HFFc6 (cell line): ENCODE measurements at regions not wholly inside any gene's neighbourhood (a gene's known extent, or its start where the extent isn't known, plus 50 kb on each side); places are given as distances from the start of the nearest gene placed in this dataset.

ENCODE experiments used
- DNase-seq: peaks from one replicate; pipeline ENCODE4 v3.0.0-alpha.2; 2018
- H3K27ac Mint-ChIP-seq: 2 replicates; pipeline ENCODE4 v1.8.0; 2020; ENCODE audit warnings: mild to moderate bottlenecking, mixed read lengths
- H3K27me3 Mint-ChIP-seq: 2 replicates; pipeline ENCODE4 v1.8.0; 2021; ENCODE audit warnings: mild to moderate bottlenecking, moderate library complexity, mixed read lengths; ENCODE audit not compliant: insufficient read depth
- H3K36me3 Mint-ChIP-seq: 2 replicates; pipeline ENCODE4 v1.8.0; 2021; ENCODE audit warnings: low read depth, mixed read lengths
- H3K4me1 Mint-ChIP-seq: 2 replicates; pipeline ENCODE4 v1.8.0; 2020; ENCODE audit warnings: low read depth, mixed read lengths
- H3K4me3 Mint-ChIP-seq: 2 replicates; pipeline ENCODE4 v1.8.0; 2020; ENCODE audit warnings: mild to moderate bottlenecking, moderate library complexity, mixed read lengths
- H3K9me3 Mint-ChIP-seq: 2 replicates; pipeline ENCODE4 v1.8.0; 2020; ENCODE audit warnings: mild to moderate bottlenecking, mixed read lengths
- TF ChIP-seq, protein P1 (sequence below): fragments of 200-600 bp; sonication (generic); IDR thresholded peaks from 2 replicates; pipeline ENCODE4 v1.5.0; 2021; ENCODE audit warnings: antibody characterized with exemption, mild to moderate bottlenecking

DNA sequence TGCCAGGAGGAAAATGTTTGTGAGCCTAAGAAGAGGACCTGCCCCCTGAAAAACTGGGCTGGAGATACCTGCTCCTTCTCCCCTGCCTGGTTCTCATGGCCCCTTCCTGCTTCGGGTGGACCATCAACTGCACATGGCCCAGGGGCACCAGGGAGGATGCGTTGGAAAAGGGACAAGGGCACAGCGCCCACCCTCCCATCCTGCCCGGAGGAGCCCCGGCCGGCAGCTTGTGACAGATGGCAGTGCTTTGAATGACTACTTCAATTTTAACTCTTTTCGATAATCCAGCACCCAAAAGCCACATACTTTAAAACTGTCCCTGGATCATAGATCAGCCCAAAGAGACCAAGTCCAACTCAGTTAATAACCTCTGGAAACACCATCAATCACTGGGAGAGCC lies 135.8 kb upstream of the NECTIN1 start:
- no peaks in the 10 kb centered on the region for H3K36me3 Mint-ChIP-seq
- DNase-seq, result no peak
- H3K4me1 Mint-ChIP-seq, result no peaks in the 10 kb centered on the region
- peaks cover 50% of the 10 kb centered on the region for H3K27me3 Mint-ChIP-seq
- TF ChIP-seq, protein P1, sequence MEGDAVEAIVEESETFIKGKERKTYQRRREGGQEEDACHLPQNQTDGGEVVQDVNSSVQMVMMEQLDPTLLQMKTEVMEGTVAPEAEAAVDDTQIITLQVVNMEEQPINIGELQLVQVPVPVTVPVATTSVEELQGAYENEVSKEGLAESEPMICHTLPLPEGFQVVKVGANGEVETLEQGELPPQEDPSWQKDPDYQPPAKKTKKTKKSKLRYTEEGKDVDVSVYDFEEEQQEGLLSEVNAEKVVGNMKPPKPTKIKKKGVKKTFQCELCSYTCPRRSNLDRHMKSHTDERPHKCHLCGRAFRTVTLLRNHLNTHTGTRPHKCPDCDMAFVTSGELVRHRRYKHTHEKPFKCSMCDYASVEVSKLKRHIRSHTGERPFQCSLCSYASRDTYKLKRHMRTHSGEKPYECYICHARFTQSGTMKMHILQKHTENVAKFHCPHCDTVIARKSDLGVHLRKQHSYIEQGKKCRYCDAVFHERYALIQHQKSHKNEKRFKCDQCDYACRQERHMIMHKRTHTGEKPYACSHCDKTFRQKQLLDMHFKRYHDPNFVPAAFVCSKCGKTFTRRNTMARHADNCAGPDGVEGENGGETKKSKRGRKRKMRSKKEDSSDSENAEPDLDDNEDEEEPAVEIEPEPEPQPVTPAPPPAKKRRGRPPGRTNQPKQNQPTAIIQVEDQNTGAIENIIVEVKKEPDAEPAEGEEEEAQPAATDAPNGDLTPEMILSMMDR, result no peak
- H3K4me3 Mint-ChIP-seq, result no peak overlapping the region
- H3K9me3 Mint-ChIP-seq, result no peaks in the 10 kb centered on the region; the same call in 1 of the 2 replicates
- no peak overlapping the region for H3K27ac Mint-ChIP-seq

DNA sequence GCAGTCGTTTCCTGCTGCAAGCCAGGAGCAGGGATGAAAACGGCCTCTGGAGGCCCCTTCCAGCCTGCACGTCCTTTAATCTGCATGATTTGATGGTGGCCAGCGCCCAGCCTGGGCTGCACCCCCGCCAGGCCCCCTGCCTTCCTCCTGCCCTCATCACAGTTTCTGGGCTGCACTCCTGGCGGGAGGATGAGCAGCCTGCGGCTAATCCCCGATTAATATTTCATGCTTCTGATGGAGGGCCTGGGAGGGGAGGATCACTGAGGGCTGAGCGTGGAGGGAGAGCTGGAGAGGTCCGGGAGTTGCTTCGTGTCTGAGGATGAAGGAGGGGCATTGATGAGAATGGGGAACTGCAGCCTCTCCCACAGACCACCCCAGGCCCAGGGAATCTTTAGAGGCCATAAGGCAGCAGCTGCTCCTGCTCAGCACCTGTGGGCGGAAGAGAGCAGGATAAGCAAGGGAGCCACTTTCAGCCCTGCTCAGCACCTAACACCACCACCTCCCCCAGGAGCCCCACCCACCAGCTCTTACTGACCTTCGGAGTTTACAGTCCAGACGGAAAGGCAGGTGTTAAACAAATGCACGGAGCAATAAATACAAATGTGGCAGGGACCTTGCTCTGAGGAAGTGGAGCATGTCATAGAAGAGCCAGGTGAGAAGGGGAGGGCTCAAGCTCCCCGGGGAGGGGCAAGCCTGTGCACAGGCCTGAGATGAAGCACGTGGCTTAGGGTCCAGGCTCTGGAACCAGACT lies 135.0 kb upstream of the NECTIN1 start:
- Mint-ChIP-seq H3K9me3 (no peaks in the 10 kb centered on the region; the same call in 1 of the 2 replicates), H3K27ac (no peak overlapping the region), H3K4me3 (no peak overlapping the region), H3K4me1 (no peaks in the 10 kb centered on the region), H3K27me3 (peaks cover 52% of the 10 kb centered on the region), H3K36me3 (no peaks in the 10 kb centered on the region)
- TF ChIP-seq, protein P1, result no peak
- no peak for DNase-seq

DNA sequence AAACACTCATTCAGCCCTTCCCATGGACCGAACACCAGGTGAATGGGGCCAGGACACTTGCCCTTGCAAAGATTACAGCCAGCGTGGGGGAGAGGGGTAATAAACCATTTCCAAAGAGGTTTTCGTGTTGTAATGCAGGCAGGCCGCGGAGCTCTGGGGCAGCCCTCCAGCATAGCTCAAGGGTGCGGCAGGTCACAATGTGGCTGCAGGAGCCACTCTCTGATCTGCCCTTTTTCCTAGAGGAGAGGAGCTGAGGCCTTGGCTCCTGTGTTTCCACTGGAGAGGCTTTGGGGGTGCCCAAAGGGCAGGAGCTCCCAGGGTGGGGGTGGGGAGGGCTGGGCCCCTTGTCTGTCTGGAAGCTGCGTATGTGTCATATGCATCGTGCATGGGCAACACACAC lies 134.2 kb upstream of the NECTIN1 start:
- Mint-ChIP-seq H3K27me3 (peaks cover 55% of the 10 kb centered on the region), H3K4me3 (no peak overlapping the region), H3K9me3 (no peaks in the 10 kb centered on the region; the same call in 1 of the 2 replicates), H3K36me3 (no peaks in the 10 kb centered on the region), H3K4me1 (no peaks in the 10 kb centered on the region), H3K27ac (no peak overlapping the region)
- TF ChIP-seq, protein P1, result no peak
- DNase-seq, result no peak

DNA sequence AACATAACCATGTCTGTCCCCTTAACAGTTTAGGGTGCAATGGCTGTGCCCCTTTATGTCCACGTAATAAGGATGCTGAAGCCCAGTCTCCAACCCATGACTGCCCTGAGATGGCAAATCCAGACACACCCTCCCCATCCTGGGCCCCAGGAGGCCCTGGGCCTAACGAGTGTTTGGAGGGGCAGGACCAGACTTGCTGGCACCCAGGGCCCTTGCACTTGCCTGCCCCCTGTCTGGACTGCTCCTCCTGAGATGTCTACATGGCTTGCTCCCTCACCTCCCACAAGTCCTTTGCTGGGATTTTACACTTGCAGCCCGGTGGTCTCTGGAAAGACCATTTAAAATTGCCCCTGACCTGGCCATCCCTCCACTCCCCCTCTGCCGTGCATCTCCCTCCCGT lies 132.2 kb upstream of the NECTIN1 start:
- no peak for DNase-seq
- H3K9me3 Mint-ChIP-seq, result no peaks in the 10 kb centered on the region; the same call in 1 of the 2 replicates
- H3K27me3 Mint-ChIP-seq, result peaks cover 62% of the 10 kb centered on the region
- H3K4me3 Mint-ChIP-seq, result no peak overlapping the region
- no peaks in the 10 kb centered on the region for H3K36me3 Mint-ChIP-seq
- no peaks in the 10 kb centered on the region for H3K4me1 Mint-ChIP-seq
- TF ChIP-seq, protein P1, result no peak
- no peak overlapping the region for H3K27ac Mint-ChIP-seq

DNA sequence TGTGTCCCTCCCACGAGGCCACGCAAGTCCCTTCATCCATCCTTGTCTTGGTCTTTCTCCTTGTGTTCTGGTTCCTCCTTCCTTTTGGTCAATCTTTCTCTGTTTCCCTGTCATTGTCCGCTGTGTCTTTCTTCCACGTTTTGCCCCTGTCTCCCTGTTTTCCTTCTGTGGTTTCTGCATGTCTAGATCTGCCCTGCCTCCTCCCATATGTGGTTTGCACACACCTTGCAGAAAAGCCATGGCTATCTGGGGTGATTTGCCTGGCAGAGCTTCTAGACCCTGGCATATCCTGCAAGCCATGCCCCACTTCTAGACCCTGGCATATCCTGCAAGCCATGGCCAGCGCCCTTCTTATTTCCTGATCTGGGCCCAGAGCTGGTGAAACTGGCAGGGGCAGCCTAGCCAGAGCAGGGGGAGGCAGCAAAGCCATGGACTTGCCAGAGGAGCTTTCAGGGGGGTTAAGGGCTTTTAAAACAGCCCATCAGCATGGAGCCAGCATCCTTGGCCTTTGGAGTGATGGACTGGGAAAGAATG lies 131.6 kb upstream of the NECTIN1 start:
- Mint-ChIP-seq H3K4me3 (no peak overlapping the region), H3K4me1 (no peaks in the 10 kb centered on the region), H3K27ac (no peak overlapping the region), H3K36me3 (no peaks in the 10 kb centered on the region), H3K9me3 (no peaks in the 10 kb centered on the region; the same call in 1 of the 2 replicates), H3K27me3 (peaks cover 64% of the 10 kb centered on the region)
- no peak for DNase-seq
- TF ChIP-seq, protein P1, result no peak
